GM23248 (cell line): ENCODE measurements at regions not wholly inside any gene's neighbourhood (a gene's known extent, or its start where the extent isn't known, plus 50 kb on each side); places are given as distances from the start of the nearest gene placed in this dataset.

Experiments
- DNase-seq: peaks from one replicate; pipeline ENCODE4 v3.0.0-alpha.2; 2015
- H2AFZ ChIP-seq: fragments of 200-600 bp; sonication (generic); 2 replicates; pipeline ENCODE4 v1.6.1; 2016; ENCODE audit warnings: antibody characterized with exemption
- H3F3A ChIP-seq: fragments of 200-600 bp; sonication (generic); 2 replicates; pipeline ENCODE4 v1.6.1; 2016; ENCODE audit warnings: mild to moderate bottlenecking, antibody characterized with exemption, mixed run types; ENCODE audit not compliant: insufficient read depth
- H3K27ac ChIP-seq: fragments of 200-600 bp; sonication (generic); 2 replicates; pipeline ENCODE4 v1.5.1; 2016; ENCODE audit warnings: mild to moderate bottlenecking
- H3K27me3 ChIP-seq: fragments of 200-600 bp; sonication (generic); replicated peaks from 2 replicates; pipeline ENCODE4 v1.6.1; 2016; ENCODE audit warnings: mild to moderate bottlenecking; ENCODE audit not compliant: insufficient read depth
- H3K36me3 ChIP-seq: fragments of 200-600 bp; sonication (generic); 2 replicates; pipeline ENCODE4 v1.6.1; 2016; ENCODE audit warnings: low read depth, mild to moderate bottlenecking
- H3K4me1 ChIP-seq: fragments of 200-600 bp; sonication (generic); 2 replicates; pipeline ENCODE4 v1.6.1; 2016; ENCODE audit warnings: mild to moderate bottlenecking; ENCODE audit not compliant: insufficient read depth
- H3K4me2 ChIP-seq: fragments of 200-600 bp; sonication (generic); one replicate; pipeline ENCODE4 v1.6.1; 2016; ENCODE audit warnings: mild to moderate bottlenecking; ENCODE audit not compliant: unreplicated experiment
- H3K4me3 ChIP-seq: fragments of 200-600 bp; sonication (generic); 2 replicates; pipeline ENCODE4 v1.5.1; 2016; ENCODE audit warnings: mild to moderate bottlenecking
- H3K79me2 ChIP-seq: fragments of 200-600 bp; sonication (generic); 2 replicates; pipeline ENCODE4 v1.6.1; 2016; ENCODE audit warnings: mild to moderate bottlenecking; ENCODE audit not compliant: insufficient read depth
- H3K9ac ChIP-seq: fragments of 200-600 bp; sonication (generic); 2 replicates; pipeline ENCODE4 v1.6.1; 2016; ENCODE audit warnings: mild to moderate bottlenecking
- H3K9me2 ChIP-seq: fragments of 200-600 bp; sonication (generic); 2 replicates; pipeline ENCODE4 v1.6.1; 2016; ENCODE audit warnings: mixed run types, mild to moderate bottlenecking, moderate library complexity; ENCODE audit not compliant: insufficient read depth
- H3K9me3 ChIP-seq: fragments of 200-600 bp; sonication (generic); one replicate; pipeline ENCODE4 v1.6.1; 2017; ENCODE audit warnings: low read depth
- H4K20me1 ChIP-seq: fragments of 200-600 bp; sonication (generic); 2 replicates; pipeline ENCODE4 v1.6.0; 2016; ENCODE audit not compliant: insufficient read depth
- EZH2 ChIP-seq: fragments of 200-600 bp; sonication (generic); IDR thresholded peaks from 2 replicates; pipeline ENCODE4 v1.6.1; 2018; ENCODE audit warnings: antibody characterized with exemption, mild to moderate bottlenecking; ENCODE audit not compliant: insufficient read depth, poor library complexity, severe bottlenecking
- EZH2phosphoT487 ChIP-seq: fragments of 200-600 bp; sonication (generic); IDR thresholded peaks from 2 replicates; pipeline ENCODE4 v1.6.1; 2018; ENCODE audit warnings: antibody characterized with exemption, moderate library complexity, mild to moderate bottlenecking, low read depth; ENCODE audit not compliant: insufficient read depth
- WGBS, 2 experiments: methylation state at CpG; one replicate each; pipeline ENCODE4 v1.1.6; 2015 to 2017; ENCODE audit warnings: low lambda C conversion rate in 2 of 2, low coverage in 1 of 2; ENCODE audit errors: missing lambda C conversion rate in 2 of 2; 5-methylcytosine and 5-hydroxymethylcytosine counted together
- in situ Hi-C: fragments of 300-500 bp; cut with MboI; formaldehyde crosslinking; loops from 2 replicates; pipeline ENCODE4 v1.15.0; 2020

- in situ Hi-C loops: no loop called here
- no peak overlapping the region for H2AFZ ChIP-seq
- DNase-seq: no peak
- no peak overlapping the region for H3K4me2 ChIP-seq
- no peaks in the 10 kb centered on the region for H3K79me2 ChIP-seq
- H3K4me1 ChIP-seq: no peaks in the 10 kb centered on the region
- no peaks in the 10 kb centered on the region for H3K9me3 ChIP-seq
- no peaks in the 10 kb centered on the region for H3K27me3 ChIP-seq
- H4K20me1 ChIP-seq: no peaks in the 10 kb centered on the region
- H3K36me3 ChIP-seq: no peaks in the 10 kb centered on the region
- no peak overlapping the region for H3K9ac ChIP-seq
- no peaks in the 10 kb centered on the region for H3F3A ChIP-seq
- no peak overlapping the region for H3K4me3 ChIP-seq
- no peak for TF ChIP-seq EZH2phosphoT487
- TF ChIP-seq EZH2: no peak
- no peaks in the 10 kb centered on the region for H3K9me2 ChIP-seq
- no peak overlapping the region for H3K27ac ChIP-seq
These were observed 201.3 kb downstream of the MAD2L1 start for GRCh38 chr4:119865389-119865788.

GRCh38 chr4:119861731-119862130, 204.9 kb downstream of the MAD2L1 start:
- TF ChIP-seq EZH2phosphoT487 (no peak), EZH2 (no peak)
- no peak overlapping the region for H3K27ac ChIP-seq
- H3K4me1 ChIP-seq: no peaks in the 10 kb centered on the region
- no peak overlapping the region for H3K9ac ChIP-seq
- H3F3A ChIP-seq: no peaks in the 10 kb centered on the region
- no peaks in the 10 kb centered on the region for H3K9me3 ChIP-seq
- H2AFZ ChIP-seq: no peak overlapping the region
- H3K27me3 ChIP-seq: 0 out of 2 replicates have a peak, but pooled peaks cover 5% of the 10 kb centered on the region
- no peaks in the 10 kb centered on the region for H3K9me2 ChIP-seq
- DNase-seq: no peak
- H3K36me3 ChIP-seq: no peaks in the 10 kb centered on the region
- in situ Hi-C loops: no loop called here
- WGBS, 2 experiments: 0 to 1% methylated on average over 3 of the region's 3 CpGs
- no peak overlapping the region for H3K4me3 ChIP-seq
- no peak overlapping the region for H3K4me2 ChIP-seq
- no peaks in the 10 kb centered on the region for H4K20me1 ChIP-seq
- no peaks in the 10 kb centered on the region for H3K79me2 ChIP-seq

- H3K27me3 ChIP-seq: 0 out of 2 replicates have a peak, but pooled peaks cover 5% of the 10 kb centered on the region
- H3K9me3 ChIP-seq: no peaks in the 10 kb centered on the region
- H3K79me2 ChIP-seq: no peaks in the 10 kb centered on the region
- DNase-seq: peak; percentile 6
- in situ Hi-C loops: no loop called here
- no peaks in the 10 kb centered on the region for H3K36me3 ChIP-seq
- no peak overlapping the region for H3K4me3 ChIP-seq
- no peak overlapping the region for H2AFZ ChIP-seq
- no peaks in the 10 kb centered on the region for H4K20me1 ChIP-seq
- H3K4me1 ChIP-seq: no peaks in the 10 kb centered on the region
- H3K9me2 ChIP-seq: no peaks in the 10 kb centered on the region
- no peak overlapping the region for H3K27ac ChIP-seq
- H3K4me2 ChIP-seq: no peak overlapping the region
- H3K9ac ChIP-seq: no peak overlapping the region
- TF ChIP-seq EZH2 (no peak), EZH2phosphoT487 (no peak)
- H3F3A ChIP-seq: no peaks in the 10 kb centered on the region
These were observed 208.5 kb downstream of the MAD2L1 start for GRCh38 chr4:119858176-119858575.

- H2AFZ ChIP-seq: no peak overlapping the region
- TF ChIP-seq EZH2: no peak
- no peak for TF ChIP-seq EZH2phosphoT487
- 0% methylated on average over 1 of the region's 1 CpG for WGBS, 2 experiments
These were observed 212.3 kb downstream of the MAD2L1 start for GRCh38 chr4:119854364-119854763.

GRCh38 chr4:119851649-119852048, 215.0 kb downstream of the MAD2L1 start:
- Histone ChIP-seq H3F3A (no peaks in the 10 kb centered on the region), H4K20me1 (no peaks in the 10 kb centered on the region), H3K9me3 (no peaks in the 10 kb centered on the region), H3K9me2 (no peaks in the 10 kb centered on the region), H3K36me3 (no peaks in the 10 kb centered on the region), H3K4me3 (no peak overlapping the region), H3K27me3 (no peaks in the 10 kb centered on the region), H3K9ac (no peak overlapping the region), H3K79me2 (no peaks in the 10 kb centered on the region), H3K4me2 (no peak overlapping the region), H3K4me1 (no peaks in the 10 kb centered on the region), H2AFZ (no peak overlapping the region), H3K27ac (no peak overlapping the region)
- 2 to 5% methylated on average over 2 of the region's 2 CpGs for WGBS, 2 experiments
- no peak for DNase-seq
- in situ Hi-C loops: no loop called here
- no peak for TF ChIP-seq EZH2phosphoT487
- no peak for TF ChIP-seq EZH2

More at GRCh38 chr4:119854364-119854763, 212.3 kb downstream of the MAD2L1 start:
- H3K4me2 ChIP-seq: no peak overlapping the region
- no peaks in the 10 kb centered on the region for H3K4me1 ChIP-seq
- in situ Hi-C loops: no loop called here
- H4K20me1 ChIP-seq: no peaks in the 10 kb centered on the region
- no peaks in the 10 kb centered on the region for H3K9me2 ChIP-seq
- H3K27ac ChIP-seq: no peak overlapping the region
- DNase-seq: no peak
- H3K9me3 ChIP-seq: no peaks in the 10 kb centered on the region
- H3K79me2 ChIP-seq: no peaks in the 10 kb centered on the region
- H3K4me3 ChIP-seq: no peak overlapping the region
- no peaks in the 10 kb centered on the region for H3F3A ChIP-seq
- H3K9ac ChIP-seq: no peak overlapping the region
- H3K36me3 ChIP-seq: no peaks in the 10 kb centered on the region
- 0 out of 2 replicates have a peak, but pooled peaks cover 5% of the 10 kb centered on the region for H3K27me3 ChIP-seq
